Colonic mucosa (tissue), 4 donors: ENCODE measurements at regions not wholly inside any gene's neighbourhood (a gene's known extent, or its start where the extent isn't known, plus 50 kb on each side); places are given as distances from the start of the nearest gene placed in this dataset.

Source experiments
- DNase-seq: peaks from one replicate; pipeline ENCODE4 v3.0.0-alpha.2; 2020
- H3K27ac ChIP-seq: fragments of 200-600 bp; one replicate; pipeline ENCODE4 v1.8.0; 2021
- H3K27me3 ChIP-seq: fragments of 200-600 bp; one replicate; pipeline ENCODE4 v1.8.0; 2021
- H3K36me3 ChIP-seq: fragments of 200-600 bp; one replicate; pipeline ENCODE4 v1.8.0; 2021
- H3K4me1 ChIP-seq: fragments of 200-600 bp; one replicate; pipeline ENCODE4 v1.8.0; 2021; ENCODE audit warnings: mild to moderate bottlenecking
- H3K4me3 ChIP-seq: fragments of 200-600 bp; one replicate; pipeline ENCODE4 v1.8.0; 2021
- H3K9ac ChIP-seq, 2 donors: one replicate each; pipeline ENCODE4 v1.7.0; 2013; ENCODE audit warnings: control low read depth in 2 of 2, low read depth in 2 of 2, low read length in 2 of 2
- H3K9me3 ChIP-seq: fragments of 200-600 bp; one replicate; pipeline ENCODE4 v1.8.0; 2021
- intact Hi-C: fragments of 100-400 bp; cut with DNase I; formaldehyde crosslinking; loops from one replicate; pipeline ENCODE4 v1.14.1; 2022
- TF ChIP-seq, protein P1 (sequence below): fragments of 200-600 bp; IDR thresholded peaks from one replicate; pipeline ENCODE4 v1.8.0; 2022; ENCODE audit warnings: antibody characterized with exemption, mild to moderate bottlenecking
- donor health status: healthy.
- donor health status: DM: no; HTN: no; CAD: no.
- donor health status: DM: no; HTN: no; CAD: no.

DNA sequence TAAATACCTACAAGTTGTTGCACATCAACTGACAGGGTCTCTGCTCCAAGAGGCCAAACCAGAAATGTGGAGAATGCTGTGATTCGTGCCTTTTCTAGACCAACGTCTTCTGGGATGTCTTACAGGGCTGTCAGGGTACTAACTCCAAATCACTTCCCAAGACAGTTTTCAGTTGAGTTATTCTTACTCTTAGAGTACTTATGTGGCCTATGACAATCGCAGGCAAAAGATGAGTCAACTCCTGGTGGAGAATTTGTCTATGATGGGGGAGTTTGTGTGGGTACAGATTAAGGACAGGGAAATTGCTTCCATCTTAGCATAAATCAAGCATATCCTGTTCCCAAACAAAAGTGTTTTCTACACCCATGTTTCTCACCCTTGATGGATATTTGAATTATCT, 734.8 kb downstream of the TNS3 start:
- H3K9me3 ChIP-seq, result no peaks in the 10 kb centered on the region
- no peak overlapping the region for H3K4me3 ChIP-seq
- H3K27ac ChIP-seq, result no peak overlapping the region
- no peak overlapping the region for H3K9ac ChIP-seq
- TF ChIP-seq, protein P1, sequence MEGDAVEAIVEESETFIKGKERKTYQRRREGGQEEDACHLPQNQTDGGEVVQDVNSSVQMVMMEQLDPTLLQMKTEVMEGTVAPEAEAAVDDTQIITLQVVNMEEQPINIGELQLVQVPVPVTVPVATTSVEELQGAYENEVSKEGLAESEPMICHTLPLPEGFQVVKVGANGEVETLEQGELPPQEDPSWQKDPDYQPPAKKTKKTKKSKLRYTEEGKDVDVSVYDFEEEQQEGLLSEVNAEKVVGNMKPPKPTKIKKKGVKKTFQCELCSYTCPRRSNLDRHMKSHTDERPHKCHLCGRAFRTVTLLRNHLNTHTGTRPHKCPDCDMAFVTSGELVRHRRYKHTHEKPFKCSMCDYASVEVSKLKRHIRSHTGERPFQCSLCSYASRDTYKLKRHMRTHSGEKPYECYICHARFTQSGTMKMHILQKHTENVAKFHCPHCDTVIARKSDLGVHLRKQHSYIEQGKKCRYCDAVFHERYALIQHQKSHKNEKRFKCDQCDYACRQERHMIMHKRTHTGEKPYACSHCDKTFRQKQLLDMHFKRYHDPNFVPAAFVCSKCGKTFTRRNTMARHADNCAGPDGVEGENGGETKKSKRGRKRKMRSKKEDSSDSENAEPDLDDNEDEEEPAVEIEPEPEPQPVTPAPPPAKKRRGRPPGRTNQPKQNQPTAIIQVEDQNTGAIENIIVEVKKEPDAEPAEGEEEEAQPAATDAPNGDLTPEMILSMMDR, result no peak
- no peaks in the 10 kb centered on the region for H3K36me3 ChIP-seq
- H3K4me1 ChIP-seq, result no peaks in the 10 kb centered on the region
- DNase-seq, result no peak
- no peaks in the 10 kb centered on the region for H3K27me3 ChIP-seq
- intact Hi-C loops, result no loop called here

GRCh38 chr7:46844486-46844885, 737.4 kb downstream of the TNS3 start:
- intact Hi-C loops, result no loop called here
- no peak overlapping the region for H3K4me3 ChIP-seq
- TF ChIP-seq, protein P1, result no peak

GRCh38 chr7:46841248-46841647, 740.7 kb downstream of the TNS3 start:
- no peak overlapping the region for H3K27ac ChIP-seq
- H3K9me3 ChIP-seq, result no peaks in the 10 kb centered on the region
- no peak overlapping the region for H3K9ac ChIP-seq
- no peak for DNase-seq
- H3K4me1 ChIP-seq, result no peaks in the 10 kb centered on the region
- TF ChIP-seq, protein P1, result no peak
- intact Hi-C loops, result no loop called here
- no peaks in the 10 kb centered on the region for H3K36me3 ChIP-seq
- H3K4me3 ChIP-seq, result no peak overlapping the region
- H3K27me3 ChIP-seq, result no peaks in the 10 kb centered on the region

More at GRCh38 chr7:46844486-46844885, 737.4 kb downstream of the TNS3 start:
- no peaks in the 10 kb centered on the region for H3K9me3 ChIP-seq
- DNase-seq, result no peak
- H3K9ac ChIP-seq, result no peak overlapping the region
- H3K4me1 ChIP-seq, result no peaks in the 10 kb centered on the region
- H3K36me3 ChIP-seq, result no peaks in the 10 kb centered on the region
- H3K27ac ChIP-seq, result no peak overlapping the region
- no peaks in the 10 kb centered on the region for H3K27me3 ChIP-seq

DNA sequence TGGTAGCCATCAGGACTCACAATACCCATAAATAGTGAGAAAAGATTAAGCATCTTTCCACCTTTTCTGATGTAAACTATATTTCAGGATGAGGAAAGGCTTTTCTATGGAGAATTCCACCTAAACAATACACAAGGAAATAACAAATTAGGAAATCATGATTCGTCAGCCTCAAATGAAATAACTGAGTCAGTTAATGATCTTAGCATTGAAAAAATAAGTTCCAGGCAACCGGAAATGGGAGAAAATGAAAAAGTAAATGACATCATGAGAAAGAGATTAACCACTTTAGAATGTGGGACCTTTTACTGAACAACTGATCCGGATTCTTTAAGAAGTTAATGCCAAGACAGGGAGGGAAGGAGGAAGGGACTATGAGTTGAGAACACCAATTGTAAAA, 742.3 kb downstream of the TNS3 start:
- H3K27ac ChIP-seq, result no peak overlapping the region
- H3K4me1 ChIP-seq, result no peaks in the 10 kb centered on the region
- H3K36me3 ChIP-seq, result no peaks in the 10 kb centered on the region
- no peaks in the 10 kb centered on the region for H3K9me3 ChIP-seq
- H3K4me3 ChIP-seq, result no peak overlapping the region
- DNase-seq, result no peak
- no peaks in the 10 kb centered on the region for H3K27me3 ChIP-seq
- intact Hi-C loops, result no loop called here
- TF ChIP-seq, protein P1, result no peak
- no peak overlapping the region for H3K9ac ChIP-seq

- H3K9ac ChIP-seq, result no peak overlapping the region
- H3K4me1 ChIP-seq, result no peaks in the 10 kb centered on the region
- no peaks in the 10 kb centered on the region for H3K27me3 ChIP-seq
- H3K27ac ChIP-seq, result no peak overlapping the region
- no peaks in the 10 kb centered on the region for H3K9me3 ChIP-seq
- TF ChIP-seq, protein P1, result no peak
- intact Hi-C loops, result no loop called here
- DNase-seq, result no peak
- H3K4me3 ChIP-seq, result no peak overlapping the region
- H3K36me3 ChIP-seq, result no peaks in the 10 kb centered on the region
These were observed 743.4 kb downstream of the TNS3 start for GRCh38 chr7:46838463-46838862.

DNA sequence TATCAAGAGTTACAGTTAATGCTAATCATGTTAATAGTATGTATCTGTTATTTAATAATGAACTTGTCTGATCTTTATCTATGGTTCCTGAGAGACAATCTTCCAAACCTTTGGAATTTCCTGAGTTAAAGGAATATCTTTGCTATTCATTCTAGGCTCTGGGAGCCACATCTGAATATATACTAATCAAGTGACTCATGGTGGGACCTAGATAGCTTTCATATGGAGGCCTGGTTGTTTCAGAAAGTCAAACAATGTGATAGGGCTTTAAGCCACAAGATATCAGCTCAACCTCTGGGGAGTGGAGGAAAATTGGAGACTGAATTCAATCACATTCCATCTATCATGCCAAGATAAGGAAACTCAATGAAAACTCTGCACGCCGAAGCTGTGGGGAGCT, 746.4 kb downstream of the TNS3 start:
- Histone ChIP-seq H3K27me3 (no peaks in the 10 kb centered on the region), H3K36me3 (no peaks in the 10 kb centered on the region), H3K4me3 (no peak overlapping the region), H3K9me3 (no peaks in the 10 kb centered on the region), H3K9ac (no peak overlapping the region), H3K4me1 (no peaks in the 10 kb centered on the region), H3K27ac (no peak overlapping the region)
- DNase-seq, result no peak
- intact Hi-C loops, result no loop called here
- TF ChIP-seq, protein P1, result no peak
